ENCODE measurements at regions not wholly inside any gene's neighbourhood (a gene's known extent, or its start where the extent isn't known, plus 50 kb on each side); places are given as distances from the start of the nearest gene placed in this dataset.
"Not testable (repeated sequence)": the region's sequence is repeated elsewhere in the genome, so short reads cannot be mapped to it uniquely, and the experiment has no call there.

- DNase-seq, result no peak
- TF ChIP-seq POLR2A (IDR thresholded peaks at IDR 0.05; ENCODE audit: low read length), result no peak
- no peak for TF ChIP-seq GATA1 (IDR thresholded peaks at IDR 0.05; ENCODE audit: low read depth, low read length)
Observed at GRCh38 chr6:17218023-17218748, 63.0 kb upstream of the RBM24 start.

GRCh38 chr6:17218749-17219093 is 62.4 kb upstream of the RBM24 start:
- TF ChIP-seq GATA1 (IDR thresholded peaks at IDR 0.05; ENCODE audit: low read depth, low read length), result no peak
- no peak for TF ChIP-seq POLR2A (IDR thresholded peaks at IDR 0.05; ENCODE audit: low read length)
- no peak for DNase-seq

- TF ChIP-seq GATA1 (IDR thresholded peaks at IDR 0.05; ENCODE audit: low read depth, low read length) (no peak), POLR2A (IDR thresholded peaks at IDR 0.05; ENCODE audit: low read length) (no peak)
- no peak for DNase-seq
Observed at GRCh38 chr6:17219098-17219497, 62.1 kb upstream of the RBM24 start.

GRCh38 chr6:17220040-17220910 is 60.9 kb upstream of the RBM24 start:
- no peak for DNase-seq
- TF ChIP-seq GATA1 (IDR thresholded peaks at IDR 0.05; ENCODE audit: low read depth, low read length), result no peak
- TF ChIP-seq POLR2A (IDR thresholded peaks at IDR 0.05; ENCODE audit: low read length), result no peak

GRCh38 chr6:17224056-17224455 is 57.1 kb upstream of the RBM24 start:
- TF ChIP-seq POLR2A (IDR thresholded peaks at IDR 0.05; ENCODE audit: low read length) (no peak), GATA1 (IDR thresholded peaks at IDR 0.05; ENCODE audit: low read depth, low read length) (no peak)
- no peak for DNase-seq

GRCh38 chr6:17224501-17224900 is 56.7 kb upstream of the RBM24 start:
- DNase-seq, result not testable (repeated sequence)

GRCh38 chr6:17225767-17226630 is 55.2 kb upstream of the RBM24 start:
- DNase-seq, result no peak
- no peak for TF ChIP-seq POLR2A (IDR thresholded peaks at IDR 0.05; ENCODE audit: low read length)

GRCh38 chr6:17226786-17227233 is 54.4 kb upstream of the RBM24 start:
- TF ChIP-seq GATA1 (IDR thresholded peaks at IDR 0.05; ENCODE audit: low read depth, low read length) (no peak), POLR2A (IDR thresholded peaks at IDR 0.05; ENCODE audit: low read length) (no peak)
- DNase-seq, result no peak

- TF ChIP-seq GATA1 (IDR thresholded peaks at IDR 0.05; ENCODE audit: low read depth, low read length) (no peak), POLR2A (IDR thresholded peaks at IDR 0.05; ENCODE audit: low read length) (no peak)
- DNase-seq, result no peak
Observed at GRCh38 chr6:17227403-17227802, 53.8 kb upstream of the RBM24 start.

Data from erythroblast (primary cell).